ENCODE measurements at regions not wholly inside any gene's neighbourhood (a gene's known extent, or its start where the extent isn't known, plus 50 kb on each side); places are given as distances from the start of the nearest gene placed in this dataset.

DNA sequence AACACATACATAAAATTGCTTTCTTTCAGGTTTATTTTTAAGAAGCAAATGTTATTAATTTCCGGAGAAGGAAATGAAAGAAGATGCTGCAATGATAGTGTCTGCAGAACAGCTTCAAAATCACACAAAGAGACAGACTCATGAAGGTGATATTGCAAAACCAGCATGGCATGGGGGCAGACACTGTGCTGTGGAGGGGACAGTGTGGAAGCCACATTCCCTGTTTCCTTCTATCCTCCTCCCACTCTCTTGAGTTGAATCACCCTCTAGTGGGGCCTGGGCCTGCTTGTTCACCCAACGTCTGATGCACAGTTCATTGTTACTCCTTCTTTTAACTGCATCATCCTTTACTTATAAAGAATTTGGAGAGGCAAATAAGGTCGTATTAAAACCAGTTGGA lies 104.0 kb upstream of the INSIG1 start:
- Mint-ChIP-seq H3K9me3 (ENCODE audit: unreplicated experiment) (no peaks in the 10 kb centered on the region), H3K4me3 (ENCODE audit: unreplicated experiment) (no peak overlapping the region), H3K27ac (ENCODE audit: unreplicated experiment) (no peak overlapping the region), H3K27me3 (ENCODE audit: unreplicated experiment) (no peaks in the 10 kb centered on the region), H3K4me1 (ENCODE audit: low read depth, unreplicated experiment) (no peaks in the 10 kb centered on the region), H3K36me3 (ENCODE audit: unreplicated experiment) (peaks cover 5% of the 10 kb centered on the region)
- no peak for DNase-seq
- TF ChIP-seq, protein P1, sequence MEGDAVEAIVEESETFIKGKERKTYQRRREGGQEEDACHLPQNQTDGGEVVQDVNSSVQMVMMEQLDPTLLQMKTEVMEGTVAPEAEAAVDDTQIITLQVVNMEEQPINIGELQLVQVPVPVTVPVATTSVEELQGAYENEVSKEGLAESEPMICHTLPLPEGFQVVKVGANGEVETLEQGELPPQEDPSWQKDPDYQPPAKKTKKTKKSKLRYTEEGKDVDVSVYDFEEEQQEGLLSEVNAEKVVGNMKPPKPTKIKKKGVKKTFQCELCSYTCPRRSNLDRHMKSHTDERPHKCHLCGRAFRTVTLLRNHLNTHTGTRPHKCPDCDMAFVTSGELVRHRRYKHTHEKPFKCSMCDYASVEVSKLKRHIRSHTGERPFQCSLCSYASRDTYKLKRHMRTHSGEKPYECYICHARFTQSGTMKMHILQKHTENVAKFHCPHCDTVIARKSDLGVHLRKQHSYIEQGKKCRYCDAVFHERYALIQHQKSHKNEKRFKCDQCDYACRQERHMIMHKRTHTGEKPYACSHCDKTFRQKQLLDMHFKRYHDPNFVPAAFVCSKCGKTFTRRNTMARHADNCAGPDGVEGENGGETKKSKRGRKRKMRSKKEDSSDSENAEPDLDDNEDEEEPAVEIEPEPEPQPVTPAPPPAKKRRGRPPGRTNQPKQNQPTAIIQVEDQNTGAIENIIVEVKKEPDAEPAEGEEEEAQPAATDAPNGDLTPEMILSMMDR (IDR thresholded peaks at IDR 0.05; ENCODE audit: partially characterized antibody, unreplicated experiment), result no peak

DNA sequence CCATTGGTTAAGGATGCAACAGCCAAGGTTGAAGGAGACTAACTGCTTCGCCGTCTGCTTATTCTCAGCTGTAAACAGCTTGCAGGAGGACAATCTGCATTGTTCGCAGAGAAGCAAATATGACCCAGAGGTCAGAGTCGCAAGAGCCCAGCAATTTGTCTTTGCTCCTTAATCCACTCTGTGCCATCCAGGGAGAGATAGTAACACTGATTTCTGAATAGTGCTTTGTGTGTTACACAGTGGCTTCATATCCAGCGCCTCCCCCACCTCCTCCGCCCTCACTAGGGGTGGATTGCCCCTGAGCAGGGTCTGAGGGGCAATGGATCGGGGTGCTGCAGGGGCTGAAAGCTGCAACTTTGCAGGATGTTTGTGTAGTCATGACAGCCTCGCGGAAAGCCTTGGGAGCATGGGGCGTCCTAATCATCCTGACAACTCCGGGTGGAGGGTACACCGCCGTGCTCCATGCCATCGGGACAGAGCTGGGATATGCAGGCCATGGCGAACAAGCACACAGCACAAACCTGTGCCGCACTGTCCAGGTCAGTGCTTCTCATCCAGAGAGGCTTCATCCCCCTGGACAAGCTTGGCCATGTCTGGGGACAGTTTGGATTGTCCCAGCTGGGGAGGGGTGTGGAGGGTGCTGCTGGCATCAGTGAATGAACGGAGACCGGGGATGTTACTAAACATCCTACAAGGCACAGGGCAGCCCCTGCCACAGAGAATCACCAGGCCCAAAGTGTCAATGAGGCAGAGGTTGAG lies 103.1 kb upstream of the INSIG1 start:
- H3K36me3 Mint-ChIP-seq (ENCODE audit: unreplicated experiment), result peaks cover 4% of the 10 kb centered on the region
- no peaks in the 10 kb centered on the region for H3K9me3 Mint-ChIP-seq (ENCODE audit: unreplicated experiment)
- no peak for DNase-seq
- no peaks in the 10 kb centered on the region for H3K4me1 Mint-ChIP-seq (ENCODE audit: low read depth, unreplicated experiment)
- no peak overlapping the region for H3K4me3 Mint-ChIP-seq (ENCODE audit: unreplicated experiment)
- no peaks in the 10 kb centered on the region for H3K27me3 Mint-ChIP-seq (ENCODE audit: unreplicated experiment)
- TF ChIP-seq, protein P1 (IDR thresholded peaks at IDR 0.05; ENCODE audit: partially characterized antibody, unreplicated experiment), result no peak
- H3K27ac Mint-ChIP-seq (ENCODE audit: unreplicated experiment), result no peak overlapping the region

DNA sequence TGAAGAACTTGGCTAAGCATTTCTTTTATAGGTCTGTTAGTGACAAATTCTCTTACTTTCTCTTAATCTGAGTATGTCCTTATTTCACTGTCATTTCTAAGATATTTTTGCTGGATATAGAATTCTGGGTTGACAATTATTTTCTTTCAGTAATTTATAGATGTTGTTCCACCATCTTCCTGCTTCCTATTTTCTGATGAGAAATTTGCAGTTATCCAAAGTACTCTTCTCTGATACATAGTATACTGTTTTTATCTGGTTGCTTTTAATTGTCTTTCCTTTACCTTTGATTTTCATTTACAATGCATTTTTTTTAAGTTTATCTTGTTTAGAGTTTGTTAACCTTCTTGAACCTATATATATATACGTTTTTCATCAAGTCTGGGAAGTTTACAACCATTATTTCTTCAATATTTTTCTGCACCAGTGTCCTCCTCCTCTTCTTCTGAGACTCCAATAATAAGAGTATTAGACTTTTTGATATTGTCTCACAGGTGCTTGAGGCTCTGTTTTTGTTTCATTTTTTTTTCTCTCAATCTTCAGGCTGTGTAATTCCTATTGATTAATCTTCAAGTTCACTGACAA lies 101.6 kb upstream of the INSIG1 start:
- no peak for DNase-seq
- Mint-ChIP-seq H3K4me3 (ENCODE audit: unreplicated experiment) (no peak overlapping the region), H3K36me3 (ENCODE audit: unreplicated experiment) (peaks cover 4% of the 10 kb centered on the region), H3K4me1 (ENCODE audit: low read depth, unreplicated experiment) (no peaks in the 10 kb centered on the region), H3K27ac (ENCODE audit: unreplicated experiment) (no peak overlapping the region), H3K27me3 (ENCODE audit: unreplicated experiment) (no peaks in the 10 kb centered on the region), H3K9me3 (ENCODE audit: unreplicated experiment) (peaks cover 1% of the 10 kb centered on the region)
- TF ChIP-seq, protein P1 (IDR thresholded peaks at IDR 0.05; ENCODE audit: partially characterized antibody, unreplicated experiment), result no peak

DNA sequence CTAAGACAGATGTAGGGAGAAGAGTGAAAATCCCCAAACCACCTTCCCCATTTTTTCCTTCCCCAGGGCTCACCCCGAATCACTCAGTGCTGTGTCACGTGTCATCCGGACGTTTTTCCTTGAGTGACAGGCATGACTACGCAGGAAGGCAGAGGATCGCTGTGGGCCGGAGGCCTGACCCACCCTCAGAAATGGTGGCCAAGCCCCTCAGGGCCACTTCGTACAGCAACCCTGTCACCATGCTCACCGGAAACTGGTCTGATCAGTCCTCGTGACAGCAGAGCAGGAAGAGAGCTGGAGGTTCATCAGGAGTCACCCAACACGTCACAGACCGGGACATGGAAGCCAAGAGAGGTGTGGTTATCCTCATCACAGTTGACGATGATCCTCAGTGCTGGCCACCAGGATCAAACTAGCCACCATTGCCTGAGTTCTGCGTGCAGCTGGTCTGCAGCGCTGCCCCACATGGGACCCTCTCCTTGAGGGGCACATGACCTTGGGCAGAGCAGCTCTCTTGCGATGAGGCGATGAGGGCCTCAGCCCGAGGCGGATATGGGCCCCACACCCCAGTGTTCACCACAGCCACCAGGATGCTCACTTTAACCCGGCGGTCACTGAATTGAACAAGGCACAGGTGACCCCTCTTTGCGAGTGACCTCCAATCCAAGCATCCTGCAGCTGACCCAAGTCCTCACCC lies 99.3 kb upstream of the INSIG1 start:
- H3K4me3 Mint-ChIP-seq (ENCODE audit: unreplicated experiment), result no peak overlapping the region
- no peaks in the 10 kb centered on the region for H3K36me3 Mint-ChIP-seq (ENCODE audit: unreplicated experiment)
- TF ChIP-seq, protein P1 (IDR thresholded peaks at IDR 0.05; ENCODE audit: partially characterized antibody, unreplicated experiment), result no peak
- peaks cover 6% of the 10 kb centered on the region for H3K9me3 Mint-ChIP-seq (ENCODE audit: unreplicated experiment)
- no peak overlapping the region for H3K27ac Mint-ChIP-seq (ENCODE audit: unreplicated experiment)
- H3K4me1 Mint-ChIP-seq (ENCODE audit: low read depth, unreplicated experiment), result no peaks in the 10 kb centered on the region
- DNase-seq, result no peak
- H3K27me3 Mint-ChIP-seq (ENCODE audit: unreplicated experiment), result no peaks in the 10 kb centered on the region
